Naive thymus-derived CD8-positive, alpha-beta T cell (primary cell): ENCODE measurements at regions not wholly inside any gene's neighbourhood (a gene's known extent, or its start where the extent isn't known, plus 50 kb on each side); places are given as distances from the start of the nearest gene placed in this dataset.
"Not testable (repeated sequence)": the region's sequence is repeated elsewhere in the genome, so short reads cannot be mapped to it uniquely, and the experiment has no call there.

ENCODE experiments used
- ATAC-seq, 2 donors: fragments of 150-1000 bp; cut with Tn5 transposase in 1 of 2; sonication (Bioruptor Pico), chemical (Tn5 transposase) in 1 of 2; 1 replicate in 1 of 2; 2 replicates in 1 of 2; pipeline ENCODE4 v1.10.0; 2021; ENCODE audit warnings: mild to moderate bottlenecking in 2 of 2, moderate library complexity in 2 of 2
- POLR2A ChIA-PET: fragments of 350-600 bp; sonication (Branson Sonifier 250); formaldehyde crosslinking; loops from one replicate; lab custom pipeline; 2021; ENCODE audit warnings: antibody characterized with exemption; lab: Charles Lee
- DNase-seq, 10 donors: peaks; one replicate each; pipeline versions ENCODE4 v3.0.0 to v3.0.0-alpha.2; 2020 to 2022
- H3K27ac Mint-ChIP-seq, 10 donors: one replicate each; pipeline ENCODE4 v1.8.0; 2020 to 2022; ENCODE audit warnings: mild to moderate bottlenecking in 10 of 10, mixed read lengths in 10 of 10, moderate library complexity in 4 of 10, inconsistent platforms in 1 of 10
- H3K27me3 Mint-ChIP-seq, 5 donors: one replicate each; pipeline ENCODE4 v1.8.0; 2021 to 2022; ENCODE audit warnings: mixed read lengths in 5 of 5
- H3K36me3 Mint-ChIP-seq, 3 donors: one replicate each; pipeline ENCODE4 v1.8.0; 2020 to 2022; ENCODE audit warnings: mixed read lengths in 3 of 3, mild to moderate bottlenecking in 2 of 3, inconsistent platforms in 1 of 3
- H3K4me1 Mint-ChIP-seq, 4 donors: one replicate each; pipeline ENCODE4 v1.8.0; 2021 to 2022; ENCODE audit warnings: mixed read lengths in 4 of 4
- H3K4me3 Mint-ChIP-seq, 10 donors: one replicate each; pipeline ENCODE4 v1.8.0; 2020 to 2022; ENCODE audit warnings: mild to moderate bottlenecking in 10 of 10, mixed read lengths in 10 of 10, moderate library complexity in 6 of 10, inconsistent platforms in 1 of 10
- H3K9me3 Mint-ChIP-seq, 9 donors: one replicate each; pipeline ENCODE4 v1.8.0; 2020 to 2022; ENCODE audit warnings: mixed read lengths in 9 of 9, mild to moderate bottlenecking in 3 of 9, inconsistent platforms in 1 of 9, moderate library complexity in 1 of 9

GRCh38 chr17:31744511-31744951, 114.5 kb downstream of the COPRS start:
- no peak overlapping the region for H3K27ac Mint-ChIP-seq

GRCh38 chr17:31743797-31744196, 115.2 kb downstream of the COPRS start:
- H3K9me3 Mint-ChIP-seq: no peaks in the 10 kb centered on the region
- ATAC-seq (no peak), DNase-seq (no peak)
- H3K4me1 Mint-ChIP-seq: peaks cover 0 to 1% (median 0%) of the 10 kb centered on the region in 4 donors
- H3K27ac Mint-ChIP-seq: peak overlapping the region in 1 of 10 donors; percentile 42
- peaks cover 7 to 48% (median 13%) of the 10 kb centered on the region in 5 donors for H3K27me3 Mint-ChIP-seq
- POLR2A ChIA-PET: no interaction called here
- H3K36me3 Mint-ChIP-seq: no peaks in the 10 kb centered on the region
- H3K4me3 Mint-ChIP-seq: no peak overlapping the region

More at GRCh38 chr17:31744511-31744951, 114.5 kb downstream of the COPRS start:
- DNase-seq: no peak
- ATAC-seq: no peak
- Mint-ChIP-seq H3K9me3 (no peaks in the 10 kb centered on the region), H3K36me3 (no peaks in the 10 kb centered on the region), H3K4me1 (peaks cover 0 to 1% (median 0%) of the 10 kb centered on the region in 4 donors), H3K27me3 (peaks cover 7 to 47% (median 13%) of the 10 kb centered on the region in 5 donors), H3K4me3 (no peak overlapping the region)
- POLR2A ChIA-PET: no interaction called here

- Mint-ChIP-seq H3K4me1 (peaks cover 0 to 1% (median 0%) of the 10 kb centered on the region in 4 donors), H3K27ac (no peak overlapping the region), H3K36me3 (peaks cover 0 to 4% (median 0%) of the 10 kb centered on the region in 3 donors), H3K9me3 (peaks cover 0 to 7% (median 0%) of the 10 kb centered on the region in 9 donors), H3K4me3 (no peak overlapping the region), H3K27me3 (peaks cover 7 to 47% (median 13%) of the 10 kb centered on the region in 5 donors)
- no peak for DNase-seq
- ATAC-seq: no peak
- POLR2A ChIA-PET: no interaction called here
Observed at GRCh38 chr17:31741371-31741770, 117.7 kb downstream of the COPRS start.

GRCh38 chr17:31740611-31741082, 118.4 kb downstream of the COPRS start:
- H3K27ac Mint-ChIP-seq: no peak overlapping the region
- H3K9me3 Mint-ChIP-seq: peaks cover 0 to 7% (median 0%) of the 10 kb centered on the region in 9 donors
- POLR2A ChIA-PET: no interaction called here
- H3K4me1 Mint-ChIP-seq: peaks cover 0 to 1% (median 0%) of the 10 kb centered on the region in 4 donors
- no peak overlapping the region for H3K4me3 Mint-ChIP-seq
- peaks cover 6 to 40% (median 13%) of the 10 kb centered on the region in 5 donors for H3K27me3 Mint-ChIP-seq
- peaks cover 0 to 4% (median 0%) of the 10 kb centered on the region in 3 donors for H3K36me3 Mint-ChIP-seq
- DNase-seq (no peak), ATAC-seq (no peak)

GRCh38 chr17:31738996-31739699, 119.9 kb downstream of the COPRS start:
- ATAC-seq: no peak
- no peak overlapping the region for H3K27ac Mint-ChIP-seq
- DNase-seq: no peak
- peaks cover 0 to 4% (median 0%) of the 10 kb centered on the region in 3 donors for H3K36me3 Mint-ChIP-seq
- H3K4me3 Mint-ChIP-seq: no peak overlapping the region
- peaks cover 0 to 38% (median 8%) of the 10 kb centered on the region in 5 donors for H3K27me3 Mint-ChIP-seq
- POLR2A ChIA-PET: no interaction called here
- peaks cover 0 to 7% (median 0%) of the 10 kb centered on the region in 9 donors for H3K9me3 Mint-ChIP-seq
- H3K4me1 Mint-ChIP-seq: peaks cover 0 to 1% (median 0%) of the 10 kb centered on the region in 4 donors

GRCh38 chr17:31738488-31738887, 120.6 kb downstream of the COPRS start:
- POLR2A ChIA-PET: no interaction called here
- Mint-ChIP-seq H3K27me3 (peaks cover 0 to 36% (median 6%) of the 10 kb centered on the region in 5 donors), H3K27ac (no peak overlapping the region), H3K36me3 (peaks cover 0 to 4% (median 0%) of the 10 kb centered on the region in 3 donors), H3K9me3 (peaks cover 0 to 7% (median 0%) of the 10 kb centered on the region in 9 donors), H3K4me3 (no peak overlapping the region), H3K4me1 (no peaks in the 10 kb centered on the region)
- DNase-seq (no peak), ATAC-seq (no peak)

GRCh38 chr17:31738067-31738466, 121.0 kb downstream of the COPRS start:
- ATAC-seq: no peak
- POLR2A ChIA-PET: interaction anchor here (0.7 kb wide), 1 partner anchor 19 kb away, joined by 3 read pairs; no protein-coding TSS in a partner anchor
- H3K4me1 Mint-ChIP-seq: no peaks in the 10 kb centered on the region

GRCh38 chr17:31736855-31737625, 122.0 kb downstream of the COPRS start:
- peaks cover 0 to 7% (median 0%) of the 10 kb centered on the region in 9 donors for H3K9me3 Mint-ChIP-seq
- H3K4me1 Mint-ChIP-seq: no peaks in the 10 kb centered on the region
- peaks cover 0 to 22% (median 4%) of the 10 kb centered on the region in 5 donors for H3K27me3 Mint-ChIP-seq
- ATAC-seq (no peak), DNase-seq (no peak)
- no peak overlapping the region for H3K4me3 Mint-ChIP-seq
- peaks cover 0 to 4% (median 0%) of the 10 kb centered on the region in 3 donors for H3K36me3 Mint-ChIP-seq
- no peak overlapping the region for H3K27ac Mint-ChIP-seq
- POLR2A ChIA-PET: interaction anchor here (0.6 kb wide), 1 partner anchor 11 kb away, joined by 5 read pairs; no protein-coding TSS in a partner anchor

More at GRCh38 chr17:31738067-31738466, 121.0 kb downstream of the COPRS start:
- H3K36me3 Mint-ChIP-seq: peaks cover 0 to 4% (median 0%) of the 10 kb centered on the region in 3 donors
- peaks cover 0 to 32% (median 5%) of the 10 kb centered on the region in 5 donors for H3K27me3 Mint-ChIP-seq
- no peak for DNase-seq
- peaks cover 0 to 7% (median 0%) of the 10 kb centered on the region in 9 donors for H3K9me3 Mint-ChIP-seq
- H3K4me3 Mint-ChIP-seq: no peak overlapping the region
- no peak overlapping the region for H3K27ac Mint-ChIP-seq

GRCh38 chr17:31733326-31733725, 125.7 kb downstream of the COPRS start:
- Mint-ChIP-seq H3K9me3 (peaks cover 0 to 7% (median 0%) of the 10 kb centered on the region in 9 donors), H3K4me1 (no peaks in the 10 kb centered on the region), H3K36me3 (peaks cover 0 to 4% (median 0%) of the 10 kb centered on the region in 3 donors), H3K4me3 (no peak overlapping the region), H3K27ac (no peak overlapping the region), H3K27me3 (peaks cover 0 to 3% (median 0%) of the 10 kb centered on the region in 5 donors)
- POLR2A ChIA-PET: no interaction called here
- no peak for ATAC-seq
- DNase-seq: no peak

- H3K36me3 Mint-ChIP-seq, ATAC-seq, H3K27ac Mint-ChIP-seq, POLR2A ChIA-PET, DNase-seq, H3K4me1 Mint-ChIP-seq, H3K27me3 Mint-ChIP-seq, H3K9me3 Mint-ChIP-seq, H3K4me3 Mint-ChIP-seq: not testable (repeated sequence)
Observed at GRCh38 chr17:31731585-31732154, 127.4 kb downstream of the COPRS start.

GRCh38 chr17:31731118-31731517, 127.9 kb downstream of the COPRS start:
- no peak for ATAC-seq
- Mint-ChIP-seq H3K9me3 (peaks cover 0 to 2% (median 0%) of the 10 kb centered on the region in 9 donors), H3K4me1 (no peaks in the 10 kb centered on the region), H3K4me3 (no peak overlapping the region), H3K27ac (no peak overlapping the region), H3K27me3 (peaks cover 0 to 3% (median 0%) of the 10 kb centered on the region in 5 donors), H3K36me3 (no peaks in the 10 kb centered on the region)
- no peak for DNase-seq
- POLR2A ChIA-PET: no interaction called here

GRCh38 chr17:31726980-31727427, 132.0 kb downstream of the COPRS start:
- H3K4me3 Mint-ChIP-seq: no peak overlapping the region
- H3K4me1 Mint-ChIP-seq: no peaks in the 10 kb centered on the region
- peaks cover 0 to 7% (median 3%) of the 10 kb centered on the region in 5 donors for H3K27me3 Mint-ChIP-seq
- no peaks in the 10 kb centered on the region for H3K9me3 Mint-ChIP-seq
- DNase-seq: no peak
- H3K27ac Mint-ChIP-seq: no peak overlapping the region
- POLR2A ChIA-PET: no interaction called here
- no peak for ATAC-seq
- no peaks in the 10 kb centered on the region for H3K36me3 Mint-ChIP-seq
